IMR-90 (cell line): ENCODE measurements at regions not wholly inside any gene's neighbourhood (a gene's known extent, or its start where the extent isn't known, plus 50 kb on each side); places are given as distances from the start of the nearest gene placed in this dataset.

Experiments used
- POLR2A ChIP-seq: IDR thresholded peaks from 2 replicates; pipeline ENCODE4 v1.6.1; 2012; ENCODE audit warnings: mild to moderate bottlenecking, low read depth, low read length
- RFX5 ChIP-seq: IDR thresholded peaks from 2 replicates; pipeline ENCODE4 v1.8.0; 2012; ENCODE audit warnings: low read depth, mild to moderate bottlenecking, low read length, moderate library complexity
- TF ChIP-seq, protein P1 (sequence below): conservative IDR thresholded peaks from 2 replicates; pipeline ENCODE4 v1.5.1; 2012; ENCODE audit warnings: mild to moderate bottlenecking, low read depth, low read length, improper control_type of control experiment

DNA sequence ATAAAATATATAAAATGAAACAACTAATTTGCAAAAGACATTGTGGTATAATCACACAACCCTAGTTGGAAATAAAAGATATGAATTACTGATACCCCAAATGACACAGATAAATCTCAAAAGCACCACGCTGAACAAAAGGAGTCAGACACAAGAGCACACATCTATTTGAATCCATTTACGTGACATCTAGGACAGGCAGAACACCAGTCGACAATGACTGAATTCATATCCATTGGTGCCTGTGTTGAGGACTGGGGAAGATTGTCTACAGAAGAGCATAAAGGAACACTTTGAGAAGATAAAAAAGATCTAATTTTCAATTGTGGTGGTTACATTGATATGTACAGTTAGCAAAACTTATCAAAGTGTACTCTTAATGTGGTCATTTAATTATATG, 874.1 kb downstream of the LTN1 start:
- TF ChIP-seq, protein P1, sequence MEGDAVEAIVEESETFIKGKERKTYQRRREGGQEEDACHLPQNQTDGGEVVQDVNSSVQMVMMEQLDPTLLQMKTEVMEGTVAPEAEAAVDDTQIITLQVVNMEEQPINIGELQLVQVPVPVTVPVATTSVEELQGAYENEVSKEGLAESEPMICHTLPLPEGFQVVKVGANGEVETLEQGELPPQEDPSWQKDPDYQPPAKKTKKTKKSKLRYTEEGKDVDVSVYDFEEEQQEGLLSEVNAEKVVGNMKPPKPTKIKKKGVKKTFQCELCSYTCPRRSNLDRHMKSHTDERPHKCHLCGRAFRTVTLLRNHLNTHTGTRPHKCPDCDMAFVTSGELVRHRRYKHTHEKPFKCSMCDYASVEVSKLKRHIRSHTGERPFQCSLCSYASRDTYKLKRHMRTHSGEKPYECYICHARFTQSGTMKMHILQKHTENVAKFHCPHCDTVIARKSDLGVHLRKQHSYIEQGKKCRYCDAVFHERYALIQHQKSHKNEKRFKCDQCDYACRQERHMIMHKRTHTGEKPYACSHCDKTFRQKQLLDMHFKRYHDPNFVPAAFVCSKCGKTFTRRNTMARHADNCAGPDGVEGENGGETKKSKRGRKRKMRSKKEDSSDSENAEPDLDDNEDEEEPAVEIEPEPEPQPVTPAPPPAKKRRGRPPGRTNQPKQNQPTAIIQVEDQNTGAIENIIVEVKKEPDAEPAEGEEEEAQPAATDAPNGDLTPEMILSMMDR: no peak
- no peak for TF ChIP-seq POLR2A
- no peak for TF ChIP-seq RFX5
